ENCODE measurements at regions not wholly inside any gene's neighbourhood (a gene's known extent, or its start where the extent isn't known, plus 50 kb on each side); places are given as distances from the start of the nearest gene placed in this dataset.
"Not testable (repeated sequence)": the region's sequence is repeated elsewhere in the genome, so short reads cannot be mapped to it uniquely, and the experiment has no call there.

GRCh38 chr20:57813509-57814269 lies 103.9 kb upstream of the PMEPA1 start:
- H3K27me3 ChIP-seq (ENCODE audit: control insufficient read depth, insufficient read depth, low read length) = peaks cover 15% of the 10 kb centered on the region
- no peak overlapping the region for H3K9ac ChIP-seq (ENCODE audit: low read depth, low read length)
- 43% methylated on average over 5 of the region's 6 CpGs; no CpG with 5 or more reads in 1 of the 2 experiments for WGBS, 2 experiments (ENCODE audit: extremely low coverage in 2 of 2, insufficient read length in 1 of 2)
- no peaks in the 10 kb centered on the region for H3K79me1 ChIP-seq (ENCODE audit: low read depth in 1 of 2, low read length in 2 of 2)
- TF ChIP-seq MAFK (IDR thresholded peaks at IDR 0.05; ENCODE audit: low read depth, low read length) (no peak), RCOR1 (IDR thresholded peaks at IDR 0.05; ENCODE audit: insufficient replicate concordance, low read length) (no peak), MXI1 (IDR thresholded peaks at IDR 0.05; ENCODE audit: borderline replicate concordance, low read depth, low read length) (no peak), RFX5 (IDR thresholded peaks at IDR 0.05; ENCODE audit: low read depth, low read length) (no peak), CHD1 (IDR thresholded peaks at IDR 0.05; ENCODE audit: low read depth, low read length) (no peak), RAD21 (IDR thresholded peaks at IDR 0.05; ENCODE audit: low read length) (no peak), NFE2L2 (IDR thresholded peaks at IDR 0.05; ENCODE audit: low read depth, low read length) (no peak), SMC3 (IDR thresholded peaks at IDR 0.05; ENCODE audit: low read depth, low read length) (no peak)
- H3K4me2 ChIP-seq (ENCODE audit: low read depth, low read length) = no peak overlapping the region
- H3K9me3 ChIP-seq (ENCODE audit: control insufficient read depth, insufficient read depth, low read length) = no peaks in the 10 kb centered on the region
- no peak overlapping the region for H3K18ac ChIP-seq (ENCODE audit: low read depth, low read length)
- H2BK120ac ChIP-seq (ENCODE audit: low read depth, low read length) = no peak overlapping the region
- no peak overlapping the region for H3K27ac ChIP-seq (ENCODE audit: insufficient read depth, low read length)
- H4K20me1 ChIP-seq (ENCODE audit: insufficient read depth, low read length) = no peaks in the 10 kb centered on the region
- no peaks in the 10 kb centered on the region for H3K36me3 ChIP-seq (ENCODE audit: control insufficient read depth, insufficient read depth, low read length)
- H4K5ac ChIP-seq (ENCODE audit: low read depth, low read length) = no peak overlapping the region
- no peak overlapping the region for H3K14ac ChIP-seq (replicated peaks; ENCODE audit: low read depth, low read length)
- no peak overlapping the region for H3K4me3 ChIP-seq (ENCODE audit: insufficient read depth, low read depth, low read length)
- no peak overlapping the region for H3K23ac ChIP-seq (ENCODE audit: low read depth, low read length)
- no peak overlapping the region for H3K56ac ChIP-seq (ENCODE audit: extremely low read depth, insufficient read depth, low read length)
- DNase-seq (no peak), ATAC-seq (ENCODE audit: low read depth) (no peak)
- peak overlapping the region; percentile 43 for H2AFZ ChIP-seq (replicated peaks; ENCODE audit: low read length, poor library complexity)
- dilution Hi-C loops (cut with HindIII; ENCODE audit: low sequenced_read_pairs, unreplicated experiment) = no loop called here
- no peak overlapping the region for H4K91ac ChIP-seq (ENCODE audit: insufficient read depth, low read depth, low read length)
- H2AK5ac ChIP-seq (ENCODE audit: low read depth, low read length) = no peak overlapping the region
- intact Hi-C loops (cut with micrococcal nuclease) = no loop called here
- H2AK9ac ChIP-seq (replicated peaks; ENCODE audit: low read depth, low read length, poor library complexity) = no peak overlapping the region
- no peak overlapping the region for H3K4ac ChIP-seq (ENCODE audit: low read depth, low read length)
- H4K8ac ChIP-seq (ENCODE audit: low read depth in 2 of 2, low read length in 2 of 2) = no peak overlapping the region
- ChIA-PET POLR2A (ENCODE audit: unreplicated experiment) (no interaction called here), CTCF (no interaction called here)
- no peak overlapping the region for H2BK5ac ChIP-seq (ENCODE audit: low read depth, low read length, poor library complexity, severe bottlenecking)
- no peak overlapping the region for H2BK15ac ChIP-seq (ENCODE audit: low read depth, low read length)
- H3K9me1 ChIP-seq (ENCODE audit: insufficient read depth, low read length) = no peaks in the 10 kb centered on the region
- in situ Hi-C loops (cut with MboI; ENCODE audit: low sequenced_read_pairs) = no loop called here
- no peak overlapping the region for H2BK20ac ChIP-seq (ENCODE audit: low read depth, low read length)
- H3K4me1 ChIP-seq (ENCODE audit: control insufficient read depth, insufficient read depth, low read length) = no peaks in the 10 kb centered on the region
- BruUV-seq (replicated peaks) = no TSS peak

- H3K4me1 ChIP-seq (ENCODE audit: control insufficient read depth, insufficient read depth, low read length); H3K4ac ChIP-seq (ENCODE audit: low read depth, low read length); H2BK20ac ChIP-seq (ENCODE audit: low read depth, low read length); H2AFZ ChIP-seq (replicated peaks; ENCODE audit: low read length, poor library complexity); H3K18ac ChIP-seq (ENCODE audit: low read depth, low read length); H3K56ac ChIP-seq (ENCODE audit: extremely low read depth, insufficient read depth, low read length); intact Hi-C loops (cut with micrococcal nuclease); in situ Hi-C loops (cut with MboI; ENCODE audit: low sequenced_read_pairs); POLR2A ChIA-PET (ENCODE audit: unreplicated experiment); H3K9me1 ChIP-seq (ENCODE audit: insufficient read depth, low read length); H3K9me3 ChIP-seq (ENCODE audit: control insufficient read depth, insufficient read depth, low read length); H3K36me3 ChIP-seq (ENCODE audit: control insufficient read depth, insufficient read depth, low read length); H4K8ac ChIP-seq (ENCODE audit: low read depth in 2 of 2, low read length in 2 of 2); DNase-seq; H3K27ac ChIP-seq (ENCODE audit: insufficient read depth, low read length); H3K4me3 ChIP-seq (ENCODE audit: insufficient read depth, low read depth, low read length); H4K5ac ChIP-seq (ENCODE audit: low read depth, low read length); ATAC-seq (ENCODE audit: low read depth); H4K91ac ChIP-seq (ENCODE audit: insufficient read depth, low read depth, low read length); H2BK5ac ChIP-seq (ENCODE audit: low read depth, low read length, poor library complexity, severe bottlenecking); H3K4me2 ChIP-seq (ENCODE audit: low read depth, low read length); H4K20me1 ChIP-seq (ENCODE audit: insufficient read depth, low read length); H2AK9ac ChIP-seq (replicated peaks; ENCODE audit: low read depth, low read length, poor library complexity); BruUV-seq (replicated peaks); H3K14ac ChIP-seq (replicated peaks; ENCODE audit: low read depth, low read length); H3K9ac ChIP-seq (ENCODE audit: low read depth, low read length); dilution Hi-C loops (cut with HindIII; ENCODE audit: low sequenced_read_pairs, unreplicated experiment); H2BK15ac ChIP-seq (ENCODE audit: low read depth, low read length); H2BK120ac ChIP-seq (ENCODE audit: low read depth, low read length); CTCF ChIA-PET; H3K79me1 ChIP-seq (ENCODE audit: low read depth in 1 of 2, low read length in 2 of 2); H2AK5ac ChIP-seq (ENCODE audit: low read depth, low read length); H3K23ac ChIP-seq (ENCODE audit: low read depth, low read length): not testable (repeated sequence)
- WGBS, 2 experiments (ENCODE audit: extremely low coverage in 2 of 2, insufficient read length in 1 of 2) = no CpG with 5 or more reads among the region's 4 CpGs
- peaks cover 16% of the 10 kb centered on the region for H3K27me3 ChIP-seq (ENCODE audit: control insufficient read depth, insufficient read depth, low read length)
Observed at GRCh38 chr20:57812632-57813031, 102.8 kb upstream of the PMEPA1 start.

Measured in IMR-90 (cell line).